ENCODE measurements at regions not wholly inside any gene's neighbourhood (a gene's known extent, or its start where the extent isn't known, plus 50 kb on each side); places are given as distances from the start of the nearest gene placed in this dataset.

DNA sequence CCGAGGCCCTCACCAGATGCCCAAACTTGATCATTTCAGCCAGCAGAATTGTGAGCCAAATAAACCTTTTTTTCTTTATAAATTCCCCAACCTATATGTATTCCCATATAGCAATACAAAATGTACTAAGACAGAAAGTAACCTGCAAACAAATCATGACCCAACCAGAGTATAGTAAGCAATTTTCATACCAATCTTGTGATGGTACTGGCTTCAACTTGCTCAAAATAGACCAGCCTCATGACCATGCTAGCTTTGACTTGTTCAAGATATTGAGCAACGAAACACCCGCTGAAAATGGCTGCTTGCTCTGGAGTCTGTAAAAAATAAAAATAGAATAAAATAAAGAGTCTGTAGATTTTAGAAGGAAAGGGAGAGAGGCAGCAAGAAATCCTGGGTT lies 97.6 kb downstream of the C1D start:
- TF ChIP-seq, protein P1, sequence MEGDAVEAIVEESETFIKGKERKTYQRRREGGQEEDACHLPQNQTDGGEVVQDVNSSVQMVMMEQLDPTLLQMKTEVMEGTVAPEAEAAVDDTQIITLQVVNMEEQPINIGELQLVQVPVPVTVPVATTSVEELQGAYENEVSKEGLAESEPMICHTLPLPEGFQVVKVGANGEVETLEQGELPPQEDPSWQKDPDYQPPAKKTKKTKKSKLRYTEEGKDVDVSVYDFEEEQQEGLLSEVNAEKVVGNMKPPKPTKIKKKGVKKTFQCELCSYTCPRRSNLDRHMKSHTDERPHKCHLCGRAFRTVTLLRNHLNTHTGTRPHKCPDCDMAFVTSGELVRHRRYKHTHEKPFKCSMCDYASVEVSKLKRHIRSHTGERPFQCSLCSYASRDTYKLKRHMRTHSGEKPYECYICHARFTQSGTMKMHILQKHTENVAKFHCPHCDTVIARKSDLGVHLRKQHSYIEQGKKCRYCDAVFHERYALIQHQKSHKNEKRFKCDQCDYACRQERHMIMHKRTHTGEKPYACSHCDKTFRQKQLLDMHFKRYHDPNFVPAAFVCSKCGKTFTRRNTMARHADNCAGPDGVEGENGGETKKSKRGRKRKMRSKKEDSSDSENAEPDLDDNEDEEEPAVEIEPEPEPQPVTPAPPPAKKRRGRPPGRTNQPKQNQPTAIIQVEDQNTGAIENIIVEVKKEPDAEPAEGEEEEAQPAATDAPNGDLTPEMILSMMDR (conservative IDR thresholded peaks at IDR 0.05) = no peak
- Mint-ChIP-seq H3K27me3 (no peaks in the 10 kb centered on the region), H3K4me1 (ENCODE audit: unreplicated experiment) (no peaks in the 10 kb centered on the region), H3K36me3 (no peaks in the 10 kb centered on the region), H3K9me3 (peaks cover 8% of the 10 kb centered on the region), H3K27ac (no peak overlapping the region), H3K4me3 (no peak overlapping the region)
- DNase-seq (ENCODE audit: extremely low spot score, unreplicated experiment) = no peak

DNA sequence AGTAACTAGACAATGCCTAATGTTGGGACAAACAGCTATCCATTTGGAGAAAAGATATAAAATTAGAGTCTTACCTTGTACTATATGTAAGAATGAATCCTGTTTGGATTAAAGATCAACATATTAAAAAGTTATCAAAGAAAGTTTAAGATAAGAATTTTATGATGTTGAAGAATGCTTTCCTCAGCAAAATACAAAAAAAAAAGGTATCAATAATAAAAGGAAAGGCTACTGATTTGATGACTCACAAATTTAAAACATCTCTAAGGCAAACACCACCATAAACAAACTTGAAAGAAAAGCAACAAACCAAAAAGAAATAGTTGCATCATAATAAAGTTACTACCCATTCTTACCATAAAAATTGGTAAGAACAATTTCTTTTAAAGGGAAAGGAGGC lies 92.7 kb downstream of the C1D start:
- TF ChIP-seq, protein P1 (conservative IDR thresholded peaks at IDR 0.05) = no peak
- no peaks in the 10 kb centered on the region for H3K4me1 Mint-ChIP-seq (ENCODE audit: unreplicated experiment)
- no peak overlapping the region for H3K4me3 Mint-ChIP-seq
- H3K9me3 Mint-ChIP-seq = no peaks in the 10 kb centered on the region
- DNase-seq (ENCODE audit: extremely low spot score, unreplicated experiment) = no peak
- no peak overlapping the region for H3K27ac Mint-ChIP-seq
- H3K36me3 Mint-ChIP-seq = no peaks in the 10 kb centered on the region
- H3K27me3 Mint-ChIP-seq = peaks cover 3% of the 10 kb centered on the region

DNA sequence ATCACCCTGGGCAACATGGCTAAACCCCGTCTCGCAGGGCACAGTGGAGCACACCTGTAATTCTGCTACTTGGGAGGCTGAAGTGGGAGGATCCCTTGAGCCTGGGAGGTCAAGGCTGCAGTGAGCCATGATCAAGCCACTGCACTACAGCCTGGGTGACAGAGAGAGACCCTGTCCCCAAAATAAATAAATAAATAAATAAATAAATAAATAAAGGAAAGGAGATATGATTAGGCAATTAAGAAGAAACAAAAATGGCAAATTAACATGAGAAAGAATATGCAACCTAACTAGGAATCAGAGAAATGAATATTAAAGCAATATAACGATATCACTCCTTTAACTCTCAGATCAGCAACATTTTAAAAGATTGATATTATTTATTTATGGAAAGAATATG lies 92.3 kb downstream of the C1D start:
- Mint-ChIP-seq H3K27me3 (peaks cover 6% of the 10 kb centered on the region), H3K9me3 (no peaks in the 10 kb centered on the region), H3K4me3 (no peak overlapping the region), H3K36me3 (no peaks in the 10 kb centered on the region), H3K4me1 (ENCODE audit: unreplicated experiment) (no peaks in the 10 kb centered on the region), H3K27ac (no peak overlapping the region)
- TF ChIP-seq, protein P1 (conservative IDR thresholded peaks at IDR 0.05) = no peak
- DNase-seq (ENCODE audit: extremely low spot score, unreplicated experiment) = no peak

DNA sequence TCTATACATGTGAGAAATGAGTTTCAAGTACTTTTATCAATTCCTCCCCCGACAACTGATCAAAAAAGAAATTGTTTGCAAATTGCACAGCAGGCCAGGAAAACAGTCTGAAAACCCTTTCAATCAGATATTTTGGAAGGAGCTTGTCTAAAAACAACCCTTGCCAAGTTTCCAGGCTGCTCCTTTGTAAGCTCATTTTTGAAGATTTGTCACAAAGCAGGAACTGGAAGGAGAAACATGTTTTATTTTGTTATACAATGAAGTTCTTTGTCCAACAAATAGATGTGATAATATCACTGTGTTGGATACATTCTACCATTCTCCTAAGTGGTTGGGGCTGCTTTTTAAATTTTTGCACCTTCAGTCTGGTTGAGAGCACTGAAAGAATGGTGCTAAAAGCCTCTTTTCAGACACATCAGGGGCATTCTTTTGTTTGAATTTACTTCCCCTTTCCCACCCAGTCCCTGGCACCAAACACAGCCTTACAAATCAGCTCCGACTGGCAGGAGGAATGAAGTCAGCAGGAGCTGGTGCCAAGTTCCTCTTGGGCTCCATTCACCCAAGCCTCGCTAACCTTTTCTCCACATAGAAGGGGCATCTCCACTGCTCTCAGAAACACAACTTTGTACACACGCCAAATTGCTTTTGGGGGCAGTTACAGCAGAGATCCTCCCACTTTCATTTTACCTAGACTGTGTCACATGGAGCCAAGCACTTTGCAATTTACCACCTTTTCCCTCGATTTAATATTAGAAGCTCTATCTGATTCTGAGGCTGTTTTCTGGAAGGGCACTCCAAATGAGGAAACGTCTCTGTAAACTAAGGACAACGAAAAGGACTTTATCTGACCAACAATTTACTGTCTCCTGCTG lies 88.0 kb downstream of the C1D start:
- Mint-ChIP-seq H3K4me1 (ENCODE audit: unreplicated experiment) (no peaks in the 10 kb centered on the region), H3K4me3 (no peak overlapping the region), H3K27me3 (peaks cover 6% of the 10 kb centered on the region), H3K9me3 (no peaks in the 10 kb centered on the region), H3K36me3 (no peaks in the 10 kb centered on the region), H3K27ac (no peak overlapping the region)
- DNase-seq (ENCODE audit: extremely low spot score, unreplicated experiment) = no peak
- TF ChIP-seq, protein P1 (conservative IDR thresholded peaks at IDR 0.05) = no peak

DNA sequence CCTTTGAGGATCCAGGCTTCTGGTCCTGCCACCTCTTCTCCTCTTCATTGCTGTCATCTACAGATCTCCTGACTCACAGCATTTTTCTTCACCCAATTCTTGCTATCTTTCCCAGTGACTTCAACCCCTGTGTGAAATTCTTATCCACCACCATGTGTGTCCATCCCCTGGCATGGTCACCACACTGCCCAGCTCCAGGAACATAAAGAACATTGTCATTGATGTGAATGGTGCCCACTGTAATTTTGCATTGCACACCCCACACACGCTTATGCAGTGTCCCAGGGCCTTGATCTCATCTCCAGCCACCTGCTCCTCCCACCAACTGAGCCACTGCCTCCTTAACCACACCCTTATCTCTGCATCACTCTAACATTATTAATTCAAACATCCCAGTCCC lies 85.3 kb downstream of the C1D start:
- Mint-ChIP-seq H3K27ac (no peak overlapping the region), H3K36me3 (no peaks in the 10 kb centered on the region), H3K4me1 (ENCODE audit: unreplicated experiment) (no peaks in the 10 kb centered on the region), H3K27me3 (peaks cover 3% of the 10 kb centered on the region), H3K4me3 (no peak overlapping the region), H3K9me3 (no peaks in the 10 kb centered on the region)
- TF ChIP-seq, protein P1 (conservative IDR thresholded peaks at IDR 0.05) = no peak
- DNase-seq (ENCODE audit: extremely low spot score, unreplicated experiment) = no peak

Data from type B pancreatic cell (in vitro differentiated cells).